ENCODE measurements at regions not wholly inside any gene's neighbourhood (a gene's known extent, or its start where the extent isn't known, plus 50 kb on each side); places are given as distances from the start of the nearest gene placed in this dataset.

DNA sequence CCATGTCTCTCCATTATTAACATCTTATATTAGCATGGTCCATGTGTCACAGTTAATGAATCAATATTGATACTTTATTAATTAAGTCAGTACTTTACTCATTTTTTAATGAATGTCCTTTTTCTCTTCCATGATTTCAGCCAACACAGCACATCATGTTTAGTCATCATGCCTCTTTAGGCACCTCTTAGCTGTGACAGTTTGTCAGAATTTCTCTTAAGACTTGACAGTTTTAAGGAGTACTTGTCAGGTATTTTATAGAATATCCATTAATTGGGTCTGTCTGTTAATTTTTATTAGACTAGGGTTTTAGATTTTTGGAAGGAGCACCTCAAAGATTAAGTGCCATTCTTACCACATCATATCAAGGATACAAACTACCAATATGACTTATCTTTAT is 729.4 kb downstream of the HACE1 start:
- TF ChIP-seq, protein P1, sequence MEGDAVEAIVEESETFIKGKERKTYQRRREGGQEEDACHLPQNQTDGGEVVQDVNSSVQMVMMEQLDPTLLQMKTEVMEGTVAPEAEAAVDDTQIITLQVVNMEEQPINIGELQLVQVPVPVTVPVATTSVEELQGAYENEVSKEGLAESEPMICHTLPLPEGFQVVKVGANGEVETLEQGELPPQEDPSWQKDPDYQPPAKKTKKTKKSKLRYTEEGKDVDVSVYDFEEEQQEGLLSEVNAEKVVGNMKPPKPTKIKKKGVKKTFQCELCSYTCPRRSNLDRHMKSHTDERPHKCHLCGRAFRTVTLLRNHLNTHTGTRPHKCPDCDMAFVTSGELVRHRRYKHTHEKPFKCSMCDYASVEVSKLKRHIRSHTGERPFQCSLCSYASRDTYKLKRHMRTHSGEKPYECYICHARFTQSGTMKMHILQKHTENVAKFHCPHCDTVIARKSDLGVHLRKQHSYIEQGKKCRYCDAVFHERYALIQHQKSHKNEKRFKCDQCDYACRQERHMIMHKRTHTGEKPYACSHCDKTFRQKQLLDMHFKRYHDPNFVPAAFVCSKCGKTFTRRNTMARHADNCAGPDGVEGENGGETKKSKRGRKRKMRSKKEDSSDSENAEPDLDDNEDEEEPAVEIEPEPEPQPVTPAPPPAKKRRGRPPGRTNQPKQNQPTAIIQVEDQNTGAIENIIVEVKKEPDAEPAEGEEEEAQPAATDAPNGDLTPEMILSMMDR (IDR thresholded peaks at IDR 0.05; ENCODE audit: control extremely low read depth in 1 of 3, insufficient read depth in 1 of 3, low read depth in 1 of 3, low read length in 3 of 3) = no peak
- TF ChIP-seq TAF1 (IDR thresholded peaks at IDR 0.05; ENCODE audit: low read depth, low read length) (no peak), SIN3A (conservative IDR thresholded peaks at IDR 0.05 in 1 of 2, IDR thresholded peaks at IDR 0.05 in 1 of 2; ENCODE audit: low read depth in 1 of 2, low read length in 2 of 2) (no peak), TBP (IDR thresholded peaks at IDR 0.05; ENCODE audit: low read depth, low read length) (no peak), POLR2A (IDR thresholded peaks at IDR 0.05; ENCODE audit: control extremely low read depth in 1 of 2, low read depth in 2 of 2, low read length in 2 of 2) (no peak), JUN (IDR thresholded peaks at IDR 0.05; ENCODE audit: low read depth, low read length) (no peak), CREB1 (IDR thresholded peaks at IDR 0.05) (no peak), POLR2AphosphoS5 (IDR thresholded peaks at IDR 0.05; ENCODE audit: low read depth, low read length) (no peak), EZH2 (IDR thresholded peaks at IDR 0.05; ENCODE audit: low read depth, low read length, severe bottlenecking) (no peak)

Data from H1 (cell line).